NCI-H748 (cell line): ENCODE measurements at regions not wholly inside any gene's neighbourhood (a gene's known extent, or its start where the extent isn't known, plus 50 kb on each side); places are given as distances from the start of the nearest gene placed in this dataset.

Experiments
- DNase-seq: peaks from one replicate; lab custom pipeline; 2025; ENCODE audit not compliant: unreplicated experiment; lab: John Stamatoyannopoulos, UW

DNA sequence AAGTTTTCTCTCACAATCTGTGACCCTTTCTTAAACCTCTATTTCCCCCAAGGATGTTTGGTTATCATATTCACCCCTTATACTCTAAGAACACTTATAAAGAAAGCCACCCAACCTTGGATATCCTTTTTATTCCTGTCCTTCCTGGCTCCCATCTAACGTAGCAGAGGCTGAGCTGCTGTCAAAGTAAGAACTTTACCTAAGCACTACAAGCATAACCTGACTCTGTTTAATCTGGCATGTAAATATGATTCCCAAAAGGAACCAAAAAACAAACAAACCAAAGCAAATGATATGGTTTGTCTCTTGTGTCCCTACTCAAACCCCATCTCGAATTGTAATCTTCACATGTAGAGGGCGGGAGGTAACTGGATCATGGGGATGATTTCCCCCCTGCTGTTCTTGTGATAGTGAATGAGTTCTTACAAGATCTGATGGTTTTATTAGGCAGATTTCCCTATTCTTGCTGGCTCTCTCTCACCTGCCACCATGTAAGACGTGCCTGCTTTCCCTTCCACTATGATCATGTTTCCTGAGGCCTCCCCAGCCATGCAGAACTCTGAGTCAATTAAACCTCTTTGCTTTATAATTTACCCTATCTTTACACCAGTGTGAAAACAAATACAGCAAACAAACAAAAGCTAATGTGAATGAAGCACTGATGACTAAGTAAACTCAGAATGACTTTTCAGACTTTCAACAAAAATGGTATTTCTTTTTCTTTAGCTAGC, 72.7 kb upstream of the SPOPL start:
- DNase-seq, result peak; percentile 2

DNA sequence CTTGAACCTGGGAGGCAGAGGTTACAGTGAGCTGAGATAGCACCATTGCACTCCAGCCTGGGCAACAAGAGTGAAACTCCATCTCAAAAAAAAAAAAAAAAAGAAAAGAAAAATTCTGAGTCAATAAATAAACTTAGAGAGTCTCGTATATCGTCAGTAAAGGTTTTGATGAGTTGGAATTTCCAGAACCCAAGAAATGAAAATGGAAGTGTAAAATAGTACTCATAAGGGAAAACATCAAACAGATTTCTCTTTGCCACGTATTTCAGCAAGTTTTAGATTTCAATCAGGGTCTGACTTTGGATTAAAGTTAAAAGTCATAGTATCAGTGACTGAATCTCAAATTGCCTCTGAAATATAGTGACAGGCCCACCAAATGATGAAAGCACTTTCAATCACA, 71.4 kb upstream of the SPOPL start:
- no peak for DNase-seq

DNA sequence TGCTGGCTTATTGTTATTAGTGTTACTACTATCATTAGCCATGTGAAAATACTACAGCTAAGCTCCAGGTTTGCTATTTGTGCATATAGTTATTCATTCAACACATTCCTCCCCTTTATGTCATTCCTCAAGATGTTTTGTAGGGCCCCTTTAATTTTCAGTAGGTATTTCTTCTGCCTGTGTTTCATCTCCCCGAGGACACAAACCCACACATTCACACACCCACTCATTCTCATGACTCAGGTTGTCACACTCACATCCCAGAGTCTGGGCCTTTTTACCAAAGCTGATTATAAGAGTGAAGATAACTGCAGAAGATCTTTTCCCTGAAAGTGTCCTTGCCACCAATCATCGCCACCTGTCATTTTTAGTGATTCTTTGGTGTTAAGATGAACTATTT, 68.6 kb upstream of the SPOPL start:
- DNase-seq, result no peak

DNA sequence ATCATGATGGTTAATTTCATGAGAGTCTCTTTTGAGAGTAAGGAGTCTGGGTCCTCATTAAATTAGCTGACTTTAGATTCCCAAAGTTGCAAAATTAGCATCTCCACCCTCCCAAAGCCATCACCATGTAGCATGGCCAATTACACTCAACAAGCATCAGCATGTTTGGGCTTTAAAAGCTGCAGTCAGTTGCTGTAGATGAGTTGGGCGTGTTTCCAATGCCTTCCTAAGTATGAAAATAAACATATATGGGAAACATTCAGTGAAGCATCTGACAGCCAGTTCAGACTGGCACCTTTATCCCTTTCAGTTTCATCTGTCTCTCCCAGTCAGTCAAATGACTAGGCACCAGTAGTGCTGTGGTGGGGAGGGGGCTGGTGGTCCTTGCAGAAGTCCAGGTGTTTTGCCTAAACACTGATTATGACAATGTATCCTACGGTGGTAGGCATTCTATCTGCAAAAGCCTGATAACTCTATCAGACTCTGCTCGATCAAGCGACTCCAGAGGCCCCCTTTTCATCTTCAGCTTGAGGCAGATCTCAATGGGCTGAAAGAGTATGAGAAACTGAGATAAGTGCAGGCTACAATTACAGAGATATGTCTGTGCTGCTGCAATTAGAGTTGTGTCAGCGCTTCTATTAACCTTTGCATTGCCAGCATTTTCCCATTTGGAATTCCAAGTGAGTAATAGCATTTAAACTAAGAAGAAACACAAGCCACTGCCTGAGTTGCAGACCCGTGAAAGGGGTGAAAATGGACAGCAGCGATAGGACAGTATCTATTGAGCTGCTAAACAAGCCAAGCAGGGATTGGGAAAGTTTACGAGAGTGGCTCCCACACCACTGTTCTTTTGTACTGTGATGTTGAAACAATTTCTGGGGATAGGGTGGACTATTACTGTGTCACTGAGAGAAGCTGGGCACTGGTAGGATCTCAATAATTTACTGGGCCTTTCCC, 67.3 kb upstream of the SPOPL start:
- DNase-seq, result peak; percentile 17

GRCh38 chr2:138435701-138436100, 65.9 kb upstream of the SPOPL start:
- no peak for DNase-seq

DNA sequence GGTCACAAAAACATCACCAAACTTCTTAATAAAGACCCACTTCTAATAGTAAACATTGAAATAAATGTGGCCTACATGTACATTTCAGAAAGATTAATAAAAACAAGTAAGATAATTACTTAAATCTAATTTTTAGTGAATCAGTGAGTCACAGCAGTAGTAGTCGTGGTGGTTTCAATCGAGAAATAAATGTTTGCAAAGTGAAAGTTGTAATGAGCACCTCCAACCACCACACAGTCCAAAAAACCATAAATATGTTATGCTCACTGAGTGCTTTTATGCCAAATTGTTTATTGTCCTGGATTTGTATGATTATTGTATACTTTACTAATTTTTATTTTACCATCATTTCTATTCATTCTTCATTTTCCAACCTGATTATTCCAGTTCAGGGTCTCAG, 61.8 kb upstream of the SPOPL start:
- DNase-seq, result no peak

GRCh38 chr2:138440759-138441158, 60.8 kb upstream of the SPOPL start:
- no peak for DNase-seq

DNA sequence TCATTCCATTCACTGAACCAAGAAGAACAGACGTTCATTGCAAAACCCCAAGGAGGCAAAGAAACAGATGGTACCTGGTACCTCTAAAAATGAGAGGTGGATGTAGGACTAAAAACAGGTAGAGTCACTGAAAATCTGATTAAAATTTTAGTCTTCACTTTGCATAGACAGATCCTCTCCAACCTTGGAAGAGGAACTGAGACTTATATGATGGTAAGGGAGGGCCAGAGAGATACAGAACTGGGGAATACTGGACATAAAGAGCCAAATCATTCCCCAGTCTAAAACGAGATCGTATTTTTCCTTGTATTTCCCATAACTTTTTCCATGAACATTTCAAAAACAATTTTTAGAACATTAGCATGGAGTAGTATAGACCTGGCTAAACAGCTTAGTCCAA, 59.7 kb upstream of the SPOPL start:
- no peak for DNase-seq

- no peak for DNase-seq
These were observed 57.2 kb upstream of the SPOPL start for GRCh38 chr2:138444411-138444810.

GRCh38 chr2:138445227-138445626, 56.3 kb upstream of the SPOPL start:
- no peak for DNase-seq

DNA sequence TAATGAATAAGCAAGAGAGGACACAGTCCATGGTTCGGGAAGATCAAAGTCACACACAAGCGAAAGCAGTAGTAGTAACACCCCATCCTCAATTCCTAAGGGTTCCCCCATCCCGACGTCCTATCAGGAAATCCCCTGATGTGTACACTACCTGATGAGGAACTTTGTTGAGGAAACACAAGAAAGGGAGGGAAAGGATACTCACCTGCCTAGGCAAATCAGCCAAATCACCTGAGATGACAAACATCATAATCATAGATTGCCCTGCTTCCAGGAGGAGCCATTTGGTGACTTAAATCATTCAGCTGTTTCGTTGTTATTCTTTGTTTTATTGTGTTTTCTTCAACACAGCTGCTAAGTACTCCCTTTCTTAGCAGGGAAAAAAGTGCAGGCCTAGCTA, 55.5 kb upstream of the SPOPL start:
- DNase-seq, result no peak

GRCh38 chr2:138447889-138448570, 53.5 kb upstream of the SPOPL start:
- peak; percentile 23 for DNase-seq
